HG02884 (cell line): ENCODE measurements at regions not wholly inside any gene's neighbourhood (a gene's known extent, or its start where the extent isn't known, plus 50 kb on each side); places are given as distances from the start of the nearest gene placed in this dataset.

ENCODE experiments used
- ATAC-seq: cut with Tn5 transposase; IDR thresholded peaks from one replicate; pipeline ENCODE4 v1.9.1; 2021; ENCODE audit warnings: mild to moderate bottlenecking, moderate library complexity; ENCODE audit not compliant: unreplicated experiment

DNA sequence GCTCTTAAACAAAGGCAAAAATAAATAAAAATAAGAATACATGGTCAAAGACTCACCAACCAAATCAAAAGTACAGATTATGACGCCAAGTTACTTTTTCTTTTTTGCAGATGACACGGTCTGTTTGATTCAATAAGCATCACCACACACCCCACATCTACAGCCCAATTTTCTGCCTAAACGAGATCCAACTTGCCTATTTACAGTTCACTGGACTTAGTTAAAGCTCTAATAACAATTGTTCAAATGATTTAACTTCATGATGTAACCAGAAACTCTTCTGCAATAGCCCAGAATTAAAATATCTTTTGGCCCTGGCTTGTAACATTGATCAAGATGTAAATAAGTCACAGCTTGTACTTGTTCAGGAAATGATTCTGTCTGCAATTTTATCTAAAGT lies 590.3 kb upstream of the C9orf72 start:
- ATAC-seq = no peak

DNA sequence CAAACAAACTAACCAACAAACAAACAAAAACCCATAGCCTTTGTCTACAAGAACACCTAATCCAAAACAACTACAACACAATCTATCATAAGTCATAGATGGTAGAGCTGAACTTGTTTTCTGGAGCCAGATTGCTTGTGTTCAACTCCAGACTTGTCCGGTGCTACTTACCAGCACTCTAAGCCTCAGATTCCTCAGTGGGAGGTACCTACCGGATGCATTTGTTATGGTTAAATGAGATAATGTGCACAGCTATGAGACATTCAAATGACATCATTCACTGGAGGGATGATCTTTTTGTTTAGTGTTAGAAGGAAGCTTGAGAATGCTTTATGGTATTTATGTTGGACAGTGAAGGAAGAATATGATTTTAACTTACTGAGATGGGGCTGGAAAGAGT lies 592.9 kb upstream of the C9orf72 start:
- ATAC-seq = no peak

DNA sequence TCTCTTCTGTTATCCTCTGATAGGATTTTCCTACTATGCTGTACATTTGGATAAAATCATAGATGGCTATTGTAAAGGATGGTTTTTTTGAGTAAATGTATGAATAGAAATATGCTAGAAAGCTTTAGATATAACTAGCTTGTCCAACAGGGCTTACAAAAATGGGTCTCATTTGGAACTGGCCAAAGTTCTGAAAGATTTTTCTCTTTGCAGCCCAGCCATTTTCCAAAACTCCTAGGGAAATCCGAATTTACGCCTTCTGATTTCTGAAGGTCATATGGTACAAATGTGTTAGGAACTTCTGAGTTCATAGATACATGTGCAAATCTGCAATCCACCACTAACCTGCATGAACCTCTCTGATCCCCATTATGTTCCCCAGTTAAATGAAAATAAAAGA lies 603.9 kb upstream of the C9orf72 start:
- no peak for ATAC-seq

DNA sequence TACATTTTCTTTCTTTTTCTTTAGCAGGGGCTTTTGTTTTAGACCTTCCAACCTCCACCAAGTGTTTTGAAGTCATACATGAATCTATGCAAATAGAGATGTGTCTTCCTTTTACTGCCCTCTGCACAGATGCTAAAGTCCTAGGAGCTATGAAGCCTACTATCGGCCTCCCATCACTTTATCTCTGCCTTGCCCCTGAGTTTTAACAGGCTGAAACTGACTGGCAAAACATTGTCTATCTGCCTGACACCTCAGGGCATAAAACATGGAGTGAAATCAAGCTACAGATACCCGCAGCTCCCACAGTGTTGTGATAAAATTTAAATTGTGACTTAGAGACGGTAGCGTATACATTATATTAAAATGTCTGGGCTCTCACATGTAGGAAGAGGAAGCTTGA lies 604.6 kb upstream of the C9orf72 start:
- no peak for ATAC-seq

DNA sequence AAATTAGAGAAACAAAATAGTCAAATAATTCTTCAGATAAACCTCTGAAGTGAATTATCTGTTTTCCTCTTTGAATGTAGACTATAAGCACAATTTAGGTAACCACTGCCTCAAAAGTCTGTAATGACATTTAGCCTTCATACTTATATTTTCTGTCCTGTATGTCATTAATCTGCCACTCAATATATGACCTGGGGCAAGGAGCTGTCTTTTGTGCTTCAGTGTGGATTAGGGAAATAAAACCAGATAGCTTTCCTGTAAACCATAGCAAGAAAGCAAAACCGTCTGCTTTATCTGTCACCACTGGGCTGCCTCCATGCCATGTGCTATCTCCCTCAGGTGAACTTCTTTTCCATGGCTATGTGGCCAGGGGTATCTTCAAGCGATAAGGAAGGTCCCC lies 606.6 kb upstream of the C9orf72 start:
- ATAC-seq = no peak

DNA sequence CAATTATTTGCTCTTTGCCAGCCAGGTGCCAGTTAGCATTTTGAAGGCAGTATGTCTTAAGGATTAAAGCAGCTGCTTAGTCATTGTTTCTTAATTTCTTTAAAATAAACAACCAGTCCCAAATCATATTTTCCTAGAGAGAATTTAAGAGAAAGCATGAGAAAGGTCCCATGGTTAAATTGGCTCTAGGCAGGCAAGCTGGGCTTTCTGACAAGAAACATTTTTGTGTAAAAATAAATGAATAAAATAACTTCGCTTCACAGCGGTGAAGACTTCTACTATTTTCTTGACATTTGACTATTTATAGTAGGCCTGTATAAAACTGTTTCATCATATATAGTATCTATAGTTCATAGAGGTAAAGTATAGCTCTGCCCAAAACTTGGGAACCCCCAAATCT lies 617.7 kb upstream of the C9orf72 start:
- no peak for ATAC-seq

DNA sequence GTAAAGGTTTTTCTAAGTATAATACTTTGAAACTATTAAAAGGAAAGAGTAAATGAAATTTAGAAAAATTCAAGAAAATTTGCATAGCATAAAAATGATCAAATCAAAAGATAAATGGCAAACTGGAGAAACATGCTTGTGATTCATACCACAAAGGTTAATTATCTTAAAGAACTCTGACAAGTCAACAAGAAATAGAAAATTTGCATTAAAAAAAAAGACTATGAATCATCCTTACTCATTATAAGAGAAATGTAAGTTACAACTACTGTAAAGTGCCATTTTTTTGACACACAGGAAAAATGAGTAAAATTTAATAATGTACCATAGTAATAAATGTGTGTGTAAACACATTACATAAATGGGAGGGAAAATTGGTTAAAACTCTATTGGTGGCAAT lies 624.4 kb upstream of the C9orf72 start:
- no peak for ATAC-seq

DNA sequence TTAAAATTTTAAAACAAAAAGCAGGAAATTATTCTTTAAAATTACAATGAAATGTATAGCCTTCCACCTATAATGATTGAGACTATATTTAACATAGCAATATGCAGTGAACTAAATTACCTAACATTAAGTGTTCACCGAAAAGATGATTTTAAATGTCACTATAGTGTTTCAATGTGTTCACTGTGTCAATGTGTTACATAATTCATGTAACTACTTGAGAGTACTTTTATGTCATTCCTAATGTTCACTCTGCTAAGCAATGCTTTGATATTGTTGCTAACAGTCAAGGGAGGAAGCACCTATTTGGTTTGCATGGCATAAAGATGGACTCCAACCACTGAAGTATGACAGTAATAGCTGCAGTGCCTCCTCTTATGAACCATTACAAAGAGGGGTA lies 629.8 kb upstream of the C9orf72 start:
- ATAC-seq = no peak

DNA sequence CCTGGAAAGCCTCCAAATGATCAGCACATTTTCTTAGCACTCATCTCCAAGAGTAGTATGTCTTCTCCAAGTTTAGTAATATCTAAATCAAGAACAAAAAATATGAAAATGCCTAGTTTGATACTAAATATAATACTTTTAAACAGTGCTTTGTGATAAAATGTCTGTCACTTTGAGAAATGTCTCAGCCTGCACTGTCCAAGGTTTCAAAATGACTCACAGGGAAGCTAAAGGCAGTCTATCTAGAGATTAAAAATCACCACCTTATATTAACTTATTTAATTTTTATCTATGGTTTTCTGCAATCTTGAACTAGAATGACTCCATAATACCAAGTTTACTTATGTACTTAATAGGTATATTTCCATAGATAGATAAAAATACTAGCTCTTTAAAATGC lies 633.0 kb upstream of the C9orf72 start:
- no peak for ATAC-seq

DNA sequence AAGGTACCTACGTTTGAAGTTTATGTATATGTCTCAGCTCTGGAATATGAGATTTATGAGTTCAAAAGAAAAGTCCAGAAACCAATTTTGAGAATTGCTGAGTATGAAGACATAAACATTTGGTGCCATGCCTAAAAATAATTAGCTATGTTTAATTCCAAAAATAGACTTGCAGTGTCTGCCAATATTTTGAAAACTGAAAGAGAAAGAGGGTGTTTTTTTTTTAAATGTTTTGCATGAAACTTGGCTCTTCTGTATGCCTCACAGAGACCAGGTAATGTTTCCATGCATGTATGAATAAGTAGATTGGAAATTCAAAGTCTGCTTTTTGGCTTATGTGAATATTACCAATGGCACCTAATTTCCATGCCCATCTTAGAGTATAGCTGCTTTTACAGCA lies 634.4 kb upstream of the C9orf72 start:
- ATAC-seq = no peak

DNA sequence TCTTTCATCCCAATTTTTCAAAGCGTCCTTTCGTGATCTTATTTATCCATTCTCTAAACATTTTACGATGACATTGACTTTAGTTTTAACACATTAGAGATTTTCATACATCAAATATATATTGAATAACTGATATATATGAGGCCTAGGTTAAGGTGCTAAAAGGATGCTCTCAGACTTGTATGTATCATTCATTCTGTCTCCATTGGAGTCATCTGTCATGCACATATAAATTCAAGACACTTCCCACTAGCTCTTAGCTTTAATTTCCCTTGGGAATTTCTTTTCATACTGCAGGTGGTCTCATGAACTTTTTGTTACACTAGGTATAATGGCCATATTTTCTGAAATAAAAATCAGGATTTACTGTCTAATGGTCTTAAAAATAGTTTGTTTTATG lies 635.8 kb upstream of the C9orf72 start:
- no peak for ATAC-seq

DNA sequence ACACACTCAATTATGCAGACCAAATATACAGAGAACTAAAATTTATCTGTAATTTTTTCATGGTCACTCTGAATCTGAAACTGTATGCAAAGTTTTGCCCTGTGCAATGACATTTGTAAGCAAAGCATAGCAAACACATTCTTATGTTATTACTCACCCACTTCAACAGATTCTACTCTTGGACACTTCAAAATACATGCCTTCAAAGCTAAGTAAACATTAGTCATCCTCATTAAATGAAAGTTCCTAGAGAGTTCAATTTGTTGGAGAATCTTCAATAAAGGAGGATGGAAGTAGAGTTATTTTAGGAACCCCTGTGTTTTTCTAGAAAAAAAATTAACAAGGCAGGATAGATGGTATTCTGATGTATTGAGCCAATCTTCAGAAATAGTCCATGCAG lies 639.7 kb upstream of the C9orf72 start:
- no peak for ATAC-seq

DNA sequence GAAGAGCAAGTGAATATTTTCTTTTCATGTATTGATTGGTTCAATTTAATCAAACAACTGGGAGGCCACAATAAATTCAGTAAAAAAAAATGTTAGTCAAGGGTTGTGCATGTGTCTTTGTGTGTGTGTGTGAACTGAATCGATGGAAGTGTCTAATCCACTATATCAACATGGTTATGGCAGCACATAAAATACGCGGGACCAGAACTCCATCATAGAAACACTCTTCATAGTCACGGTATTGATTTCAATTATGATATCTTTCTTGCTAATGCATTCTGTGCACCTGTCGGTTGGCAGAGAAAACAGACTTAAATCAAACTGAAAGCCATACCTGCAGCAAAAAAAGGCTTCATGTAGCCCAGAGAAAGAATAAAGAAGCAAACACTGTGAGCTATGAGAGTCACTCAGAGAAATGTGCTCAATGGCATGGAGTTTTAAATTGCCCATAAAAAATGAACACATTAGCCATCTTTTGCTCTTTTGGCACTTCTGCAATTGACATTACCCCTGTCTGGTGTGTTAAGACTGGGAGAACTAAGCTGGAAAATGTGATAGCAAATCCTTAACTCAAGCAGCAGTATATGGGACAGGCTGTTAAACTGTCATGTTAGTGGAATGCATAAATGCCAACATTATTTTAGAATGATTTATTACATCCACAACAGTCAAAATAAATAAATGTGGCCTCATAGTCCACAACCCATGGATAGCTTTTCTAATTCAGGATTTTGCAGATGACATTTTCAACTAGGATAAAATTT lies 642.4 kb upstream of the C9orf72 start:
- no peak for ATAC-seq

DNA sequence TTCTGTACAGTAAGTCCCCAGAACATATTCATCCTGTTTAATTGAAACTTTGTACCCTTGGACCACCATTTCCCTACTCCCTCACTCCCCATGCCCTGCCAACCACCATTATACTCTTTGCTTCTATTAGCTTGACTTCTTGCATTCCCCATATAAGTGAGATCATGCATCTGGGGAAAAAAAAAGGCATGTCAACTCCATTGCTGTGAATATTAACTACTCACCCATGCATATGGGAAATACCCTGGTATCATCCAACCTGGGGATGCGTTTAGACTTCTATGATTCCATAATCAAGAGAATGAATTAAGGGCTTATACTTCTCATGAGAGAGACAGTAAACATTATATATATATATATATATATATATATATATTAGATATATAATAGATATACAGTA lies 659.4 kb upstream of the C9orf72 start:
- no peak for ATAC-seq

DNA sequence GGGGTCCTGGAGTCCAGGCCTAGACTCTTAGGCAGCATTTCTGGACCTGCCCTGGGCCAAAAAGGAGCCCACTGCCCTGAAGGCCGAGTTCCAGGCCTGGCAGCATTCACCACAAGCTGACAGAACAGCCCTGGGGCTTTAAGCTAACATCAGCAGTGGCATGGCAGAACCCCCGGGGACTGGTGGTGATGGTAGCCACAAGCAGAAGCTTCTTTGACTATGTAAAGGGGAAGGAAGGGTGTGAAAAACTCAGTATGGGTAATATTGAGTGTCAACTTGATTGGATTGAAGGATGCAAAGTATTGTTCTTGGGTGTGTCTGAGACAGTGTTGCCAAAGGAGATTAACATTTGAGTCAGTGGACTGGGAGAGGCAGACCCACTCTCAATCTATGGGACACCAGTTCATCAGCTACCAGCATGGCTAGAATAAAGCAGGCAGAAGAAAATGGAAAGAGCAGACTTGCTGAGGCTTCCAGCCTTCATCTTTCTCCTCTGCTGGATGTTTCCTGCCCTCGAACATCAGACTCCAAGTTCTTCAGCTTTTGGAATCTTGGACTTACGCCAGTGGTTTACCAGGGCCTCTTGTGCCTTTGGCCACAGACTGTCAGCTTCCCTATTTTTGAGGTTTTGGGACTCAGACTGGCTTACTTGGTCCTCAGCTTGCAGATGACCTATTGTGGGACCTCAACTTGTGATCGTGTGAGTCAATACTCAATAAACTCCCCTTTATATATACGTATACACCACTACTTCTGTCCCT lies 661.0 kb upstream of the C9orf72 start:
- no peak for ATAC-seq

DNA sequence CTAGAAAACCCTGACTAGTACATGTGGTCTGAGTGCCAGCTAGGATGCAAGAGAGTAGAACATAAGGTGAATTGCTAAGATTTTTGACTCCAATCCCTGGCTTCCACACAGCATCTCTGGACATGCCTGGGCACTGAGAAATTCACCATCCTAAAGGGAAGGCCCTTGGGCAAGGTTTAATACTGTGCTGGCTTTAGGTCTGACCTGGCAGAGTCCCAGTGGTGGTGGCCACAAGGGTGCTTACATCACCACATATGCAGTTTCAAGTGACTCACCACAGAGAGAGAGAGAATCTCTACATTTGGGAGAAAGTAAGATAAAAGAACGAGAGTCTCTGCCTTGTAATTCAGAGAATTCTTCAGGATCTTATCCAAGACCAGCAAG lies 661.6 kb upstream of the C9orf72 start:
- ATAC-seq = no peak

DNA sequence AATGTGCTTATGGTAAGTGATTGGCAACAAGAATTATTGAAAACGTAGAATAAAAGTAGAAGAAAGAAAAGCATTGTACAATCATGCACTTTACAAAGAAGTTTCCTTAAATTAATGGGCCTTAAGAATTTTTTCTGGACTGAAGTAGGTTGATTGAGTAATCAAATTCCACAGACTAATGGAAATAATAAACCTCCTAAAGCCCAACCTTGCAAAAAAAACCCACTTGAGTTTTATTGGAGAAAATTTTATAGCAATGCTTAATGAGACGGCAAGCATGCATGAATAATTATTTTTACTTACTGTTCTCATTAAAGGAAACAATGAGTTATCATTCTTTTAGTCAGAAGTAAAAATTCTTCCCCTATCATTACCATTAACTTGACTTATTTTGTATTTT lies 676.1 kb upstream of the C9orf72 start:
- ATAC-seq = no peak

DNA sequence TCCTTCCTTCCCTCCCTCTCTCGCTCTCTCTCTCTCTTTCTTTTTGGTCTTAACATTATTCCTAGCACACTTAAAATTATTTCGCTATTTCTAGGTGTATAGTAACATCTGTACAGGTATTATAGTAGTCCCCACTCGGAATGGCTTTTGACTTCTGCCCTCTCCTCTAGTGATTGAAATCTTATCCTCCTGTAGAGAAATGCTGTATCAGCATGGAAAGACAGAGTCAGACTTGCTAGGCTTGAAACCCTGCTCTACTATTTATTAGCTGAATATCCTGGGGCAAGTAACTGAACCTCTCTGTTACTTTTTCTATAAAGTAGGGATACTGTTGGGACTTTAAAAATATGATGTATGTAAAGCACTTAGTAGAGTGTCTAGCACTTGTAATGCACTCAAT lies 681.9 kb upstream of the C9orf72 start:
- ATAC-seq = no peak

DNA sequence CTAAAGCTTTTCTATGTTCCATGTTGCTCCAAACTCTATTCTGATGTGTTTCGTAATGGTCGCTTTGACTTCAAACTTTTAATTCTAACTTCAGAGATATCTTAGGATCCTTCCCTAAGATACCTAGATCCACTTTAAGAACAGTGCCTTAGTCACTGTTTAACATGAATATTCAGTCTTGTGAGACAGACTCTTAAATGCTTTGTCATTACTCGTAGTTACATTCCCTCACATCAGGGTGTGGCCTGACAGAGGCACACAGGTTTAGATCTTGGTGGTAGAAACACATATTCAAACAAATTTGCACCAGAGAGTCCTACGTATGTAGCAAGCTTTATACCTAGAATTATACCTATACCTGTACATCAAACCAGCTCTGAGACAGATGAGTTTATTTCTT lies 687.0 kb upstream of the C9orf72 start:
- ATAC-seq = no peak

DNA sequence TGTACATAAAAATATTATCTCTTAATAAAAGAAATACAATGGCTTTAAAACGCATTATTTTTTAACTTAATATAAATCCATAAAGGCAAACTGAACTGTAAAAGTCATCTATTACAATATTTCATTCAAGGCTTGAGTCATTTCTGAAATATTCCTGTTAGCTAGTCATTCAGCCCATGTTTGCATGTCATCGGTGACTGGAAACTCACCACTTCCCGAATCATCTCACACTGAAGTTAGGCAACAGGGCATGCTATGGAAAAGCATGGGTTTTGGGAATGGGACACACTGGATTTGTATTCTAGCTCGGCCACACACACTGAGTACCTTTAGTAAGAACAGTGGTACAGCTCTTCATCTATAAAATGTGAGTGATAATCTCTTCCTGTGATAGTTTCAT lies 691.1 kb upstream of the C9orf72 start:
- no peak for ATAC-seq

DNA sequence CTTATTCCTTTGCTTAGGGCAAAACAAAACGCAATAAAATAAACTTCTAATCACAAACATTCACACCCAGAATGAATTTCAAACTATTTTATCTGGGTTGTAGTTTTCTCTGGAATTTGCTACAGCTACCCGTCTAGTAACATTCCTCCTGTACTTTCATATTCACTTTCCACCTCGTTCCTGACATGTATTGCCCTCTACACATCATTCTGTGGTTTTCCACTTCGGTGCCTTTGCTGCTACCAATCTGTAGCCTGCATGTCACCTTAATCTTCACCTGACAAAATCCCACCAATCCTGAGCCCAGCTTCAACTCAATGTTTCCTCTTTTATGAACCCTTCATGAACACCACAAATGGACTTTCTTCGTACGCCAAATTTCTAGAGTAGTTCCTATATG lies 694.1 kb upstream of the C9orf72 start:
- ATAC-seq = no peak

DNA sequence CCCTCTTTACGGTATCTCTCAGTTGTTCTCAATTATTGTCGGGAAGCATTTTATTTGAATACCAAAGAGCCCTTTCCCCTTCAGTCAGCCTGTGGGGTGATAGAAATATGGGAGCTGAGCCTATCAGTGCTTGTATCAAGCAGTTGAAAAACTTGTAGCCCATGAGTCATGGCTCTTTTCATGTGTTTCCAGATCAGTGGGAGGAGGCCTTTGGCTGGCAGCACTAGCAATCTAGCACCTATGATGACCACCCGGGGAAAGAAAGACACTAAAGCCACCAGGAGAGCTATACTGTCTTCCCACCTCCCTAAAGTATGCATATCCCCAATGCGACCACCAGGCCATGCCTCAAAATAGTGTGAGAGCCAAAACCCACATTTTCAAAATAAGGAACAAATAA lies 696.9 kb upstream of the C9orf72 start:
- no peak for ATAC-seq

DNA sequence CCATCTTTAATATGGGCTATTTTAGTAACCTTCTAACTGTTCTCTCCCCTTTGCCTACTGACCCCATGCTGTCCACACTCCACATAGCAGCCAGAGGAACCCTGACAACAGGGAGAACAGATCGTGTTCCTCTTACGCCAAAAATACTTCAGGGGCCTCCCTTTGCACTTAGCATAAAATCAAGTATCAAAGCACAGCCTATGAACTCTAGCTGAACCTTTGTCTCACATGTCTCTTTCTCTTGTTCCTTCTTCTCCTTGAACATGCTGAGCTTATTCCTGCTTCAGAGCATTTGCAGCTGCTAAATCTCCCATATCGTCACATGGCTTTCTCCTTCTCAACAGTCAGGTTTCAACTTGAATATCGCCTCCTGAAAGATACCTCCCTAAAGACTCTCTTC lies 698.8 kb upstream of the C9orf72 start:
- no peak for ATAC-seq
